Fibroblast of mammary gland (primary cell): ENCODE measurements at regions not wholly inside any gene's neighbourhood (a gene's known extent, or its start where the extent isn't known, plus 50 kb on each side); places are given as distances from the start of the nearest gene placed in this dataset.

Experiments
- DNase-seq: peaks from one replicate; pipeline ENCODE4 v3.0.0-alpha.2; 2010; ENCODE audit warnings: low read depth
- H3K4me3 ChIP-seq: 2 replicates; pipeline ENCODE4 v1.5.1; 2011; ENCODE audit warnings: low read depth, mild to moderate bottlenecking, low read length, moderate library complexity; ENCODE audit not compliant: control insufficient read depth
- CTCF ChIP-seq: conservative IDR thresholded peaks from 2 replicates; pipeline ENCODE4 v1.5.1; 2011; ENCODE audit warnings: low read depth, low read length, inconsistent platforms; ENCODE audit not compliant: control insufficient read depth, insufficient read depth

- H3K4me3 ChIP-seq, result no peak overlapping the region
- TF ChIP-seq CTCF, result no peak
- no peak for DNase-seq
Measured at GRCh38 chr5:133905424-133905823, 63.0 kb downstream of the C5orf15 start.

DNA sequence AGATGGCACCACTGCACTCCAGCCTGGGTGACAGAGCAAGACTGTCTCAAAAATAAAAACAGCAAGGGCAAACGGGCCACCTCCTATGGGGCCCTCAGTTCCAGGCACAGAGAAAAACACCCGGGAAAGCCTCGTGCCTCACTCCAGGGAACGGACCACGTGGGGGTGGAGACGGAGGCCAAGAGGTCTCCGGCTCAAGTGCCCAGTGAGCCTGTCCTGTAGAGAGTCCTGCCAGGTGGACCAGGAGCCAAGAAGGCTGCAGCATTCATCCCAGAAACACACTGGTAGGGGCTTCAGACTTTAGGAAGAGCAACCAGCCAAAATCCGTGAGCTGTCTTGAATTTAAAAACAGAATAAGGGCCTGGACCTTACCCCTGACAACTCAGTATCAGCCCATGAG is 63.8 kb downstream of the C5orf15 start:
- no peak for TF ChIP-seq CTCF
- no peak overlapping the region for H3K4me3 ChIP-seq
- DNase-seq, result no peak

GRCh38 chr5:133902511-133903118 is 65.8 kb downstream of the C5orf15 start:
- no peak for DNase-seq
- no peak overlapping the region for H3K4me3 ChIP-seq
- no peak for TF ChIP-seq CTCF

DNA sequence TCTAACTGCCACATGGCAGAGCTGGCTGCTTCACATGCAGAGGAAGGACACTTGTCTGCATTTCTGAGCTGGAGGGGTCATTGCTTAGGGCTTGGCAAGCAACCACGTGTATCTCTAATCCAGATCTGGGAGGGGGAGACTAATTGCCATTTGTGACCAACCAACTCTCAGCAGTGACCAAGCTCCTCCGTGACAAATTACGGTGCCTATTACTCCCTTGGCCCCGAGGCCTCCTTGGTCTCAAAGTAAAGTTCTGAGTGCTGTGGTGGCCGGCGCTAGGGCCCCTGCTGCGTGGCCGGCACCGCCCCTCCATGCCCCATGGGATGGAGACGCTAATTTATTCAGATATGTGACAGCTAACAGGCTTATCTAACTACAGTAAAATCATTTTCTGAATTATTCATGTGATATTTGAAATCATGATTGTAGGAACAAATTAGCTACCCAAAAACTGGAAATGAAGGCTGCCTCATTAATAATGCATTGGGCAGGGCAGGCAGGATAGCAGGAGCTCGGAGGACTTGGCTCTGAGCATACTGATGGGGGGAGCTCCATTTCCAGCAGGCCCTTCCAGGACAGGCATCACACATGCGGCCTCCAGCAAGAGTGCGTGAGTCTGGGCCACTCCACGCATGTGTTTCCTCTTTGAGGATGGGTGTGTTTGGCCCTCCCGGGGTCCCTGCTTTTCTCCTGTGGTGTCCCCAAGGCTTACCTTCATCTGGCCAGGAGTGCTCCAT is 67.7 kb downstream of the C5orf15 start:
- no peak for TF ChIP-seq CTCF
- no peak for DNase-seq
- no peak overlapping the region for H3K4me3 ChIP-seq

GRCh38 chr5:133899506-133899905 is 68.9 kb downstream of the C5orf15 start:
- H3K4me3 ChIP-seq, result no peak overlapping the region
- TF ChIP-seq CTCF, result no peak
- DNase-seq, result no peak

DNA sequence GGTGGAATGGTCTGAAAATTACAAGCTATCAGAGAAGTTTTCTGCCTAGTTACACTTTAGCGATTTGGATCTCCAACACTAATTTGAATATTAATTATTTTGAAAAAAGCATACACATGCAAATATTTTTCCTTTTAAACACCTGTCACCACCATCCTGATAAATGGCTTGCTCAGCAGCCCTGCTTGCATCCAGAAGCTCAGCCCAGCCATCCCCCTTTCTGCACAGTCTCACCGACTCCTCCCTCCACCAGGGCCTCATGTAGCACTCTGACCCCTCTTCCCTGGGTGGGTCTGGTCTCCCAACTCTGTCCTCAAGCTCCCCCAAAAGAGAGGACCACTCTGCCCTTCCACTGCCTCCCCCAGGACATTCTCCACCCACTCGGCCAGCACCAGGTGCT is 70.0 kb downstream of the C5orf15 start:
- DNase-seq, result no peak
- no peak for TF ChIP-seq CTCF
- no peak overlapping the region for H3K4me3 ChIP-seq
